ENCODE measurements at regions not wholly inside any gene's neighbourhood (a gene's known extent, or its start where the extent isn't known, plus 50 kb on each side); places are given as distances from the start of the nearest gene placed in this dataset.

DNA sequence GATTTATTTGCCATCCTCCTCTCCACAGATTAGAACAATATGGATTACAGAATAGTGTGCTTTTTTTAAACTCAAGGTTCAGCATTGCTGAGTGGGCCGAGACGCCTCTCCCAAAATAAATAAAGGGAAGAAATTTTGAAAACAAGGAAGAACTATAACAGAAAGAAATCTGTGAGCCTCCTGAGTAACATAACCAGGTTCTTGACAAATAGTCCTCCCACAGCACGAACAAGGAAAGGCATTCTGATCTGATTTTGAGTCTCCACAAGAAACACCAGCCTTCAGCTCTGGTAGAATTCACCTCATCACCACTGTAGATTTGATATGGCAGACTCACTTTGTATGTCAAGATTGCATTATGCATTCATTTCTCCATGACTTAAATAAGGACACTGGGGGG is 173.6 kb downstream of the HHIP start:
- Histone ChIP-seq H4K91ac (replicated peaks; ENCODE audit: insufficient read length, low read length) (no peak overlapping the region), H3K4me3 (ENCODE audit: extremely low read depth in 1 of 4, insufficient read depth in 2 of 4, low read depth in 3 of 4, low read length in 4 of 4) (no peak overlapping the region), H4K8ac (ENCODE audit: extremely low read depth, insufficient read depth, low read length) (no peak overlapping the region), H3K79me1 (ENCODE audit: low read depth, low read length) (no peaks in the 10 kb centered on the region), H3K4ac (replicated peaks; ENCODE audit: insufficient read length, low read depth, low read length) (no peak overlapping the region), H3K4me2 (ENCODE audit: insufficient read depth in 1 of 2, low read depth in 2 of 2, low read length in 2 of 2) (no peak overlapping the region), H3K9me3 (ENCODE audit: insufficient read depth in 2 of 2, low read depth in 1 of 2, low read length in 1 of 2) (no peaks in the 10 kb centered on the region), H3K18ac (ENCODE audit: extremely low read depth, low read length) (no peak overlapping the region), H3K36me3 (ENCODE audit: control insufficient read depth in 2 of 4, insufficient read depth in 4 of 4, low read length in 3 of 4) (no peaks in the 10 kb centered on the region), H3K79me2 (ENCODE audit: control insufficient read depth in 1 of 2, insufficient read depth in 2 of 2, low read length in 2 of 2) (no peaks in the 10 kb centered on the region), H2AK5ac (ENCODE audit: low read depth, low read length) (no peak overlapping the region), H2BK5ac (ENCODE audit: low read depth, low read length) (no peak overlapping the region), H3K27ac (ENCODE audit: low read depth, low read length) (no peak overlapping the region), H3K14ac (ENCODE audit: insufficient read length) (no peak overlapping the region), H2BK120ac (replicated peaks; ENCODE audit: low read depth, low read length) (no peak overlapping the region), H4K20me1 (replicated peaks in 1 of 2; ENCODE audit: control insufficient read depth in 1 of 2, insufficient read depth in 2 of 2, low read length in 2 of 2) (no peaks in the 10 kb centered on the region), H3K9ac (replicated peaks in 1 of 4; ENCODE audit: extremely low read depth in 1 of 4, low read depth in 3 of 4, low read length in 3 of 4) (no peak overlapping the region), H3K56ac (replicated peaks; ENCODE audit: insufficient read length, low read depth, low read length) (no peak overlapping the region), H3K27me3 (replicated peaks in 1 of 4; ENCODE audit: control insufficient read depth in 3 of 4, extremely low read depth in 1 of 4, insufficient read depth in 3 of 4, low read length in 3 of 4) (no peaks in the 10 kb centered on the region), H2AFZ (ENCODE audit: low read length) (no peak overlapping the region), H3K4me1 (replicated peaks in 1 of 4; ENCODE audit: control insufficient read depth in 3 of 4, insufficient read depth in 4 of 4, low read length in 3 of 4) (no peaks in the 10 kb centered on the region), H4K5ac (ENCODE audit: insufficient read length, low read depth, low read length) (no peak overlapping the region), H2BK12ac (ENCODE audit: low read depth, low read length) (no peak overlapping the region), H3K23me2 (ENCODE audit: low read depth, low read length) (no peaks in the 10 kb centered on the region), H3K23ac (ENCODE audit: insufficient read length) (no peak overlapping the region), H2BK15ac (ENCODE audit: low read length) (no peak overlapping the region), H2BK20ac (ENCODE audit: low read length) (no peak overlapping the region)
- TF ChIP-seq, protein P1, sequence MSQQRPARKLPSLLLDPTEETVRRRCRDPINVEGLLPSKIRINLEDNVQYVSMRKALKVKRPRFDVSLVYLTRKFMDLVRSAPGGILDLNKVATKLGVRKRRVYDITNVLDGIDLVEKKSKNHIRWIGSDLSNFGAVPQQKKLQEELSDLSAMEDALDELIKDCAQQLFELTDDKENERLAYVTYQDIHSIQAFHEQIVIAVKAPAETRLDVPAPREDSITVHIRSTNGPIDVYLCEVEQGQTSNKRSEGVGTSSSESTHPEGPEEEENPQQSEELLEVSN (IDR thresholded peaks at IDR 0.05), result no peak
- TF ChIP-seq CHD2 (IDR thresholded peaks at IDR 0.05; ENCODE audit: low read length), result no peak
- TF ChIP-seq GABPA (IDR thresholded peaks at IDR 0.05; ENCODE audit: borderline replicate concordance, insufficient read depth, low read length), result no peak
- TF ChIP-seq TCF12 (IDR thresholded peaks at IDR 0.05; ENCODE audit: low read depth, low read length), result no peak
- TF ChIP-seq GTF2F1 (IDR thresholded peaks at IDR 0.05; ENCODE audit: borderline replicate concordance, low read depth, low read length), result no peak
- no peak for TF ChIP-seq CBX5 (IDR thresholded peaks at IDR 0.05; ENCODE audit: low read depth, low read length)
- no peak for TF ChIP-seq ASH2L (IDR thresholded peaks at IDR 0.05; ENCODE audit: low read length)
- TF ChIP-seq JUND (IDR thresholded peaks at IDR 0.05; ENCODE audit: low read length), result no peak
- TF ChIP-seq TBP (IDR thresholded peaks at IDR 0.05; ENCODE audit: low read depth, low read length), result no peak
- no peak for TF ChIP-seq KDM4A (IDR thresholded peaks at IDR 0.05; ENCODE audit: low read depth, low read length, severe bottlenecking)
- no peak for TF ChIP-seq SIRT6 (IDR thresholded peaks at IDR 0.05; ENCODE audit: low read length)
- TF ChIP-seq NRF1 (IDR thresholded peaks at IDR 0.05; ENCODE audit: low read depth, low read length), result no peak
- DNase-seq (ENCODE audit: low read depth in 1 of 2, low spot score in 2 of 2) (no peak), FAIRE-seq (no peak)
- 83% methylated on average over 3 of the region's 3 CpGs; no CpG with 5 or more reads in 1 of the 2 experiments for WGBS, 2 experiments (ENCODE audit: extremely low coverage in 1 of 2, insufficient coverage in 1 of 2, insufficient read length in 1 of 2, insufficient replicate concordance in 2 of 2, low coverage in 1 of 2, low lambda C conversion rate in 2 of 2, missing lambda C conversion rate in 1 of 2)
- ChIA-PET POLR2A (ENCODE audit: partially characterized antibody) (no interaction called here), CTCF (ENCODE audit: partially characterized antibody) (no interaction called here)
